DMS114 treated with DMSO at 0.1 percent for 48 hours (cell line): ENCODE measurements at regions not wholly inside any gene's neighbourhood (a gene's known extent, or its start where the extent isn't known, plus 50 kb on each side); places are given as distances from the start of the nearest gene placed in this dataset.

ENCODE experiments used
- DNase-seq: peaks from one replicate; lab custom pipeline; 2025; ENCODE audit not compliant: unreplicated experiment; lab: John Stamatoyannopoulos, UW

DNA sequence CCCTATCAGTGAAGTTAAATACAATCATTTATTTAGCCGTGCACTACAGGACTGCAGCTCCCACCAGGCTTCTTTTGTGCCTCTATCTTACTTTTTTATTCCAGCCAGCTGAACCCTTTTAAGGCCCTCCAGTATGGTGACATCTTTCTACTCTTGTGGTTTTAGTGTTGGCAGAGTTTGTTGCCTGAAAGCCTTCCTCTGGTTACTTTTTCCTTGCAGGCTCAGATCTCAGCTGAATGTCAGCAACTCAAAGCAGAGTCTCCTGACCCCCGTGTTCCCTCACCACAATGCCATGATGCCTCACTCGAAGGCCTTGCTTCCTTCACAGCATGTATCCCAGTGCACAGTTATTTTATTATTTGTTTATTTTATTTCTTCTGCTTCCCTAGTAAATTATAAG, 818.9 kb upstream of the LCORL start:
- no peak for DNase-seq

DNA sequence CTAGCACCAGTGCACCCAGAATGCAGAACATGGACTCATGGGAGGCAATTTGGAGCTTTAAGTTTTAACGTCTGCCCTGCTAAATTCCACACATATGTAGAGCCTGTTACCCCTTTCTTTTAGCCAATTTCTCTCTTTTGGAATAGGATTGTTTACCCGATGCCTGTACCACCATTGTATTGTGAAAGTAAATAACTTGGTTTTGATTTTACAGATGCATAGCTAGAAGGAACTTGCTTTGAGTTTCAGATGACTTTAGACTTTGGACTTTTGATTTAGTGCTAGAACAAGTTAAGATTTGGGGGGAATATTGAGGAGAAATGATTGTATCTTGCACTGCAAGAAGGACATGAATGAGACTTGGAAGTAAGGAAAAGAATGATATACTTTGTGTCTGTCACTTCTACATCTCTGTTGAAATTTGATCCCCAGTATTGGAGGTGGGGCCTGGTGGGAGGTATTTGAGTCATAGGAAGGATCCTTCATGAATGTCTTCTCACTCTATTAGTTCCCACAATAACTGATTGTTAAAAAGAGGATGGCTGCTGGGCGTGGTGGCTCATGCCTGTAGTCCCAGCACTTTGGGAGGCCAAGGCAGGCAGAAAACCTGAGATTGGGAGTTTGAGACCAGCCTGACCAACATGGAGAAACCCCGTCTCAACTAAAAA, 794.8 kb upstream of the LCORL start:
- no peak for DNase-seq

DNA sequence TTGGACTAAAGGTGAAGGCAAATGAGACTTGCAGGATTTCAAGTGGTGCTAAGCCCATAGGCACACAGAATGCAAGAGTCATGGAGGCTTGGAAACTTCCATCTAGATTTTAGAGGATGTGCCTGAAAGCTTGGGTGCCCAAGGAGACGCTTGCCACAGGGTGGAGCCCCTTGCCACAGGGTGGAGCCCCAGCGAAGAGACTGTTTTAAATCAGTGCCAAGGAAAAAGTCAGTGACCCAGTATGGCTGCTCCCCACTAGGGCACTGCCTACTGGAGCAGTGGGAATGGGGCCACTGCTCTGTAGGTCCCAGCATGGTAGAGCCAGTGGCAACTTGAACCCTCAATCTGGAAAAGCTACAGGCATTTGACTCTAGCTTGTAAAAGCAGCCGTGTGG, 794.2 kb upstream of the LCORL start:
- DNase-seq, result no peak

DNA sequence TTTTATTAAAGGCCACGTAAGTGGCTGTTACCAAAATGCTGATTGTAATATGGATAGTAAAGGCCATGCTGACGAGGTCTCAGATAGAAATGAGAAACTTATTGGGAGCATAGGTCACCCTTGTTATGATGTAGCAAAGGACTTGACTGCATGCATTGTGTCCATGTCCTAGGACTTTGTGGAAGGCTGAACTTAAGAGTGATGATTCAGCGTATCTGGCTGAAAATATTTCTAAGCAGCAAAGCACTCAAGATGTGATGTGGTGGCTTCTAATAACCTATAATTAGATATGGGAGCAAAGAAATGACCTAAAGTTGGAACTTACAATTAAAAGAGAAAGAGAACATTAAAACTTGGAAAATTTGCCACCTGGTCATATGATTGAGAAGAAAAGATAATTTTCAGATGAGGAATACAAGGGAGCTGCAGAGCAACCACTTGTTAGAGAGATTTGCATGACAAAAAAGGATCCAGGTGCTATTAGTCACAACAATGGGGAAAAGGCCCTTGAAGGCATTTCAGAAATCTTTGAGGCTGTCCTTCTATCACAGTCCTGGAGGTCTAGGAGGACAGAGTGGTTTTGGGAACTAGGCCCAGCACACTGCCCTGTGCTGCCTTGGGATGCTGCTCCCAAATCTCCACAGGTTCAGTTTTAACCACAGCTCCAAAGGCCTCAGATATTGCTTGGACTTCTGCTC, 793.7 kb upstream of the LCORL start:
- DNase-seq, result no peak

DNA sequence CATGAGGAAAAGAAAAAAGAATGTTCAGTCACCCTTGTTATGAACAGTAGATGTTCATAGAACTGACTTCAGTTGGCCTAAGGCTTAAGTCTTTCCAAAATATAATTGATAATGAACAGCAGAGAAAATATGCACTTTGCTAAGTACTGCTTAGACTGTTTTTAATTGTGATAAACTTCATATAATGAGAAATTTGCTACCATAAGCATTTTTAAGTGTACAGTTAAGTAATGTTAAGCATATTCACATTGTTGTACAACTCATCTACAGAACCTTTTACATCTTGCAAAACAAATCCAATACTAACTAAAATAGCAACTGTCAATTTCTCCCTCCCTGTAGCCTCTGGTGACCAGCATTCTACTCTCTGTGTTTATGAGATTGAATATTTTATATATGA, 792.2 kb upstream of the LCORL start:
- no peak for DNase-seq

DNA sequence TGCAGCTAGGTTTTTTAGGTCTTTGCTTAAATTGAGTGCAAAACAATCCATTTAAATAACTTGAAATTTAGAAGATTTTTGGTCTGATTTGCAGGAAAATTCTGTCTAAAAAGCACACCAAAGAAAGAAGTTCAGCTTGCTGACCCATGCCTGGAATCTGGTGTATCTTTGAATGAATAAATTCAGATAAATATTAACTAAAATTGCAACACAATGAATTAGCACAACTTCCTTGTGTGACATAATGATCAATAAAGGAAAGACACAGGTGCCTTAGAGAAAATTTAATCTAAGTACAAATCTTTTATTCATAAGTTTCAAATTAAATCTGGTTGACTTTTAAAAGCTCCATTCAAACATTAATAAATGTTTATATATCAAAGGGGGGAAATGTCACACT, 791.5 kb upstream of the LCORL start:
- DNase-seq, result no peak

DNA sequence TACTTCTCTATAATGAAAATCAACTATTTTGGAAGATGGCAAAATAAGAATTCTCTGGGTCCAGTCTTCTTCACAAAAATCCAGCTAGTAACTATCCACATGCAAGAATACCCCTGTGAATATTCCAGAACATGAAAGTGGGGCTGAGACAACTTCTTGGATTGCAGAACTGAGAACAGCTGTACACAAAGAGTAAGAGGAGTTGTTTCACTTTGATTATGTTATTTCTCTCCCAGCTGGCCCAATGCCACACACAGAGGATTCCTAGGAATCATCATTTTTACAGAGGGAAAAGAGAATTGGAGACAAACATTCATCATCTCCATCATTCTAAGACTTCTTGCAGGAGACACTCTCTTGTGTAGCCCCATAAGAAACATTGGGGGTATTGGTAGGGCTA, 782.2 kb upstream of the LCORL start:
- no peak for DNase-seq

DNA sequence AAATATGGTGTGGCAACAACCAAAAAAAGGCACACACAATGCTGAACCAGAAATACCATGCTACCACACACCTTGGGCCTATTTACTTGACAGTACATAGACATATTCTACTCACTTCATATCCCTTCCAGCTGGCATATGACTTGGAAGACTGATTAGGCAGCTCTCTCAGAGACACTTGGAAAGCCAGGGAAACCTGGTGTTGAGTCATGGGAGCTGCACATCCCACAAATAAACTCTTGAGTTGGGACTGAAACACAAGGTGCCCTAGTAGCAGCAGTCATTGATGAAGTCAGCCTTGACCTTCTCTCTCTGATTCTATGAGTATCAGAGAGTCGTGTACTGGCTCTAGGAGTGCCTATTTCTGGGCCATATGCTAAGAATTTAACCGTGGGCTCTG, 776.6 kb upstream of the LCORL start:
- DNase-seq, result no peak

DNA sequence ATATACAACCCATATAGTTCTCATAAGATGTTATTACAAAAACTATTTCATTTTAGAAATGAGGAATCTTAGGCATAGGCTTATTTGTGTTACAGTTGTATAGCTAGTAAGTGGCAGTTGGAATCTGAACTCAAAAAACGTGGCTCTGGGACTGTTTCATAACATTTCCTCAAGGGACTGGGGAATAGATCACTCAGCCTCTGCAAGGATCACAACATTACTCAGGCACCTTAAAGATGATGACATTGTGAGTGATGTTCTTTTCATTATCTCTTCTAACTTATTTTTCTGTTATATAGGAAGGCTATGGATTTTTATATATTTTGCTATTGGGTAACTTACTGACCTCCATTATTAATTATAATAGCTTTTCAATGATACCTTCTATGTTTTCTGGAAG, 774.2 kb upstream of the LCORL start:
- DNase-seq, result no peak

DNA sequence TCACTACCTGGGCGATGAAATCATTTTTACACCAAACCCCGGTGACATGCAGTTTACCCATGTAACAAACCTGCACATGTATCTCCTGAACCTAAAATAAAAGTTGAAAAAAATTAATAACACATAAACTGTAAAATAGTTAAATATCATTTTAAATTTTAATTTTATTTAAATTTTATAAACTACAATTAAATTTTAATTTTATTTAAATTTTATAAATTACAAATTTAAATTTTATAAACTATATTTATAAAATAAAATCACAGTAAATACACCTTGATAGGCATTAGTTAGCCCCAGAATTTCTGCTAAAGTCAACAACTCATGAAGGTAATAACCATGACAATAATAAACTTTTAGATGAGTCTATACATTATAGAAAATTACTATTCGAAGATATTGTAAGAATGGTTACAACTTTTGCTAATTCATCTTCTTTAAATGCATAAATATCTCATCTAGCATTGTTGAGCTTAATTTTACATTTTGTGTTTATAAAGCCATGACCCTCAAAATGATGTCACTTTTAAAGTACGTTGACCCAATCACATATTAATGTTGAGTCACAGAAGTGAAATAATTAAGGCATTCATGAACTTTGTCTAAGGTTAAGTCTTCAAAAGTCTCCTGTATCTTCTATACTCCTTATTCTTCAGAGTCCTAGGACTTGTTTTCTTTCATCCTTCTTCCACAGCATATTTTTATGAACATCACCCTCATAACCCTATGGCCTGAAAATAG, 755.8 kb upstream of the LCORL start:
- no peak for DNase-seq

DNA sequence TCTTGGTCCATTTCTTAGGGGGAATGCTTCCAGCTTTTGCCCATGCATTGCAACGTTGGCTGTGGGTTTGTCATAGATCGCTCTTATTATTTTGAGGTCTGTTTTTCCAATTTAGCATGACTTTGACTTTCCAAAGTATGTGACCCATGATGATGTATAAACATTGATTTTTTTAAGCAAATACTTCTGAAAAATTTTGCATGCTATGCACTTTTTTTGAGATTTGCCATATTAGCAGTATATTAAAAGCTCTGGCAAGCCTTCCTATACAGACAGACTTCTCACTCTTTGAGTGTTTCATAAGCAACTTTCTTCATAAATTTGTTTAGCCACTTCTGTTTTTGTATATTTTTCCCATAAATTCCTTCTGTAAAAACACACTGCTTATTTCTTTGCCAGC, 746.4 kb upstream of the LCORL start:
- no peak for DNase-seq

DNA sequence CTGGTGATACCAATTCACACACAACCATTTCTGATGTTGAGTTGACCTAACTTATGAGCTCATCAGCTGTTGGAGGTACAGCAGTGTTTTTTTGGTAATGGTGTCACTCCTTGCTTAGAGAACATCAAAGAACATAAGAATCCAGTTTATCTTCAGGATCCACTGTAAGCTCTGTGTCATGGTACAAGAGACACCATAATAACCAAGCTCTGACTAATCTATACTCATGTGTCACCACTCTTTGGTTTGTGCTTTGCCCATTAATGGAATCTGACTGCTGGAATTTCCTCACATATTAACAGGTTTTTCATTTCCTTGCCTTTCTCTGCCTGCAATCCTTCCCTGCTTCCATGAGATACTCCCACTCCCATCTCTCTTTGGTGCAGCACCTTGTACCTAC, 735.1 kb upstream of the LCORL start:
- DNase-seq, result no peak

DNA sequence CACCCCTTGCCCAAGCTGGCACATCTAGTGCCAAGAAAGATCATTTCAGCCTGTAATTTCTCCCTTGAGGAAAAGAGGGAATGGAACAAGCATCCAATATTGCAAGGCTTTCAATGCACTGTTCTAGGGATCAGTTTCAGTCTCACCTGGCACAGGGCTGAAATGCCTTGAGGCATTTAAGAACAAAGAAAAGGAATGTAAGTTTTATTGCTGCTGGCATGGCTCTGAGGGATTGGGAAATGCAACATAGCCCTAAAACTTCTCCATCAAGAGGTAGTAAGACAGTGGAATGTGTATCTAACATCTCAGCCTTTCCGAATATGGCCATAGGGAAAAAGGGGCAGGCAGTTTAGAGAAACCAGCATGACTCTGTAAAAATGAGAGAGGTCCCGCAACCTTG, 732.6 kb upstream of the LCORL start:
- no peak for DNase-seq

DNA sequence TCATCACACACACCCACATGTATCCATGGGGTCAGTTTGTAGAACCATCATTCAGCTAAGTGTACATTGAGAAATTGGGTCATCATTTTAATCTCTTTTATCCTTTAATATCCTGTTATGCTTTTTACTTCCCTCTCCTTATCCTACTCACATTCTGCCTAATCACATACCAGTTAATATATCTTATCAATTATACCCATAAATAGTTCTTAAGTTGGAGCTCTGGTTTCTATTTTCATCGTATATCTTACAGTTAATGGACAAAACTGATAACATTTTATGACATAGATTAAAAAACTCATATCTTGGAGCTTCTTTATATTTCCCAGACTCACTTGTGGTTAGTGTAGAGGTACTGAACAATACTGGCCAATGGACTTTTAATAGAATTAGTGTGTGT, 729.5 kb upstream of the LCORL start:
- no peak for DNase-seq

DNA sequence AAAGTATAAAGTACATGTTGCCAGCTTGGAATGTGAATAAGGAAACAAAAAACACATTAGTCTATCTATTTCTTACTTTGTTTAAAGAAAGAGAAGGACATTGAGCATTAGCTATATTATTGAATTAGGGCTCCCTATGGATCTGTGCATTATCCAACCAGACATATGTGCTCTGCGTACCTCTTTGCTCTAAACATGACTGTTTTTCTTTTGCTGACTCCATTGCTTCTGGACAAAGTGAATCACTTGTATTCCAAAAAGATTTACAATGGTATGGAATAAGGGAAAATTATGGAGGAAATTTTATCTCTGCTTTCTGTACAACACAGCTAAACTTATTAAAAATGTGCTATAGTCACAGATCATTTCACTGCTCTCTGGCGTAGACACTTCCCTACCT, 727.8 kb upstream of the LCORL start:
- no peak for DNase-seq

DNA sequence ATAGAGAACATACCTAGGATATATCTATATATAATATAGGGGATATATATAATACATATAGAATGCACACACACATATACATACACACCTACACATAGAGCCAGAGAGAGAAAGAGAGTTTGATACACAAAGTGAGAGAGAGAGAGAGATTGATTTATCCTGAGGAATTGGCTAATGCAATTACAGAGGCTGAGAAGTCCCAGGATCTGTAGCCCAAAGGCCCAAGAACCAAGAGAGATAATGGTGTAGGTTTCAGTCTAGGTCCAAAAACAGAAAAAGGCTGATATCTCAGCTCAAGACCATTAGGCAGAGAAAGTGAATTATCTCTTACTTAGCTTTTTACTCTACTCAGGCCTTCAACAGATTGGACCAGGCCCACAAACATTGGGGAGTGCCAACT, 715.0 kb upstream of the LCORL start:
- no peak for DNase-seq

DNA sequence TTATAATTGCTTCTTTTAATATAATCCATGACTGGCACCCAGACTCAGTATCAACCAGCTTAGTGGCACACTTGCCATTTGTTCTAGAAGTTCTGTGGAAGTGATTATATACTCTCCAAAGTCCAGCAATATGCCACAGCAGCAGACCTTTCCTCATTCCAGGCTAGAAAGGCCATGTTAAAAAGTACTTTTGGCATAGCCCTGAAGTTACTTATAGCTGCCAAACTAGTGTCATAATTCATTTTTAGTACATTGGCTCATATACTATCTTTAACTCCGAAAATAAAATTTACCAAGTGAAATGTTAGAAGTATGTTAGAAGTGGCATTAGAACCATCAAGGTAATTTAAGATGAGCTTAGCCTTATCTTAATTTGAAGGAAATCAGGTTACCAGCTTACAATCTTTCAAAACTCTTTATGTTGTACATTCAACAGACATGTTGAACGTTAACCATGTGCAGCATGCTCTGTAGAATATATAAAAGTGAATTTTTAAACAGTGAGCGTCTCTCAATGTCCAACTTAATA, 714.2 kb upstream of the LCORL start:
- no peak for DNase-seq

DNA sequence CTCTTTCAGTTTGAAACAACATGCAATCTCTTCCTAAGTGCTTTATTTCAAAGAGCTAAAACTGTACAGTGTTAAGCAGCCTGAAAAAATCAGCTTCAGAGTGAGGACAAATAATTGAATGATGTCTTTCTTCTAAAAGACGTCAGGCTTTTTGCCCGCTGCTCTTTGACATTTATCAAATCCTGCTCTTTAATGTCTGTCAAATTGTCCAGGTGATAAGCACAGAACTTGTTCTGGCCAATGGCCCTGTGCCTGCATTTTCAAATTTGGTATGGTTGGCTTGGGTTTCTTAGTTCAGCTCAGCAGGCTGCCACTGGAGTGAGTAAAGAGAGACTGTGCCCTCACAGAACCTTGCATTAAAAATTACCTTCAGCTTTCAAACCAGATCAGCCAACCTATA, 712.9 kb upstream of the LCORL start:
- DNase-seq, result no peak

DNA sequence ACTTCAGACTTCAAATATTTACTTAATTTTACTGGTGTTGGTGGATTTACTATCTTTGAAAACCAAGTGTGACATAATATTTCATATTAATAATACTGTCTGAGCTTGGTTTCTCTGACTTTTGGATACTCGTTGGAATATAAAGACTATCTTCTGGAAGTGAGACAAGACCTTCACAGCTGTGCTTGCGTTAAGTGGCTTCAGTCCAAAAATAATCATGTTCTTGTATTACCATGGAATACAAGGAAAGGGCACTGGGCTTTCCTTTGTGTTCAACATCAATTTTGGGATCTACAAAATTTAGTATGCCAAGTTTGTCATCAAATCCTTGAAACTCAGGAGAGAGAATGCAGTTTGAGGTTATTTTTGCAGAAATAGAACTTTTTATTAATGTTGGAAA, 712.4 kb upstream of the LCORL start:
- no peak for DNase-seq

DNA sequence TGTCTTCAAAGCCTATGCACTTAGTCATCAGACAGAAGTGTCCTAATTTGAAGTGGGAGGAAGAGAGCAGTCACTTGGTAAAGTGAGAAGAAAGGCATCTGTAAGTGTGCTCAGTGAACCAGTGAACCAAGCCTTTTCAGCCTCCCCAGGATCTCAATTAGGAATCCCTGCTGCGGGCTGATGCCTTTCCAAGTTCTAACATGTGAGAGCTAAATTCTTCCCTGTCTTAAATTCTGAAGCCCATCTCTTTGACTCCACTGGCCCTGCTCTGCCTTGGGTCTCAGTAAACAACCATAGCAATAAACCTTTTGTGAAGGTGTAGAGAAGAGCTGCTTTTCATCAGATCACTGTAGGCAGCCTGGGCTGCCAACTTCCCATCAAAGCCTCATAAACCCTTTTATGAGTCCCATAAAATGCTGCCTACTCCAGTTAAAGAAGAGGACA, 701.2 kb upstream of the LCORL start:
- DNase-seq, result no peak

DNA sequence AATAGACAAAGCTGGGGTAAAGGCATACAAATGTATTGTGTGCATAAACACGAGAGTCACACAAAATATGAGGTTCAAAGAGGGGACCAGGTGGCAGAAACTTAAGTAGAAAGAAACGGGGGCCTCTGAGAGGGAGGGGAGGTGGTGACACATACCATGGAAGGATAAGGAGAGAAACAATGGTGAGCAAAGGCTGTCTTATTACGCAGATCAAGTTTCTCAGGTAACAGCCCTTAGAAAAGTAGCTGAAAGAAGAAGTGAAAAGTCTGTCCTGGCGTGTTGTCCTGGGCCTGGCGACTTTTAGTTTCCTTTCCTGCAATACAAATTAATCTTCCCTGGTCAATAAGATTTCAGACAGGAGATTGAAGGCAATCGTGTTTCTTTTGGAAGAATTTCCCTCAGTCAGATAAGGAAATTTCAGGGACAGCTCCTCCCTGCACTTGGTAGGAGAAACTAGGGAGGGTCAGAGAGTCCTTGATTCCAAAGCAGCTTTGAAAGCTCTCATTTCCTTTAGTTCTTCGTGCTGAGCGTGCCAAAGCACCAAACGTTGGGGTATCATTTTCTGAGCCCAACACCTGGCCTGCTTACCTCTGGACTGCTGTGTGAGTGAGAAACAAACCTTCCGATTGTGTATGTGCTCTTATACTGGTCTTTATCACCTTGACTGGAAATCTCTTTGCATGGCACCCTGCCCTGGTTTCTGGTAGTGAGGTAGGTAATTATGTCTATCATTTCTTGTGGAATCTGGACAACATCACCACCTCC, 676.7 kb upstream of the LCORL start:
- no peak for DNase-seq
